AG04449 (cell line): ENCODE measurements at regions not wholly inside any gene's neighbourhood (a gene's known extent, or its start where the extent isn't known, plus 50 kb on each side); places are given as distances from the start of the nearest gene placed in this dataset.

Experiments used
- CTCF ChIA-PET: fragments of 350-600 bp; formaldehyde crosslinking; extraction: SDS; loops from one replicate; lab custom pipeline; 2021; ENCODE audit warnings: antibody characterized with exemption; lab: Yijun Ruan, JAX
- POLR2A ChIA-PET: fragments of 400-600, 350-600 bp; formaldehyde crosslinking; extraction: SDS; loops from one replicate; lab custom pipeline; 2020; ENCODE audit warnings: antibody characterized with exemption, inconsistent platforms; lab: Yijun Ruan, JAX
- DNase-seq: peaks from one replicate; pipeline ENCODE4 v3.0.0-alpha.2; 2010; ENCODE audit warnings: low read depth, low spot score
- H3K4me3 ChIP-seq: 2 replicates; pipeline ENCODE4 v1.5.1; 2011; ENCODE audit warnings: low read depth, mild to moderate bottlenecking, control low read depth, low read length
- CTCF ChIP-seq: IDR thresholded peaks from one replicate; pipeline ENCODE4 v1.5.1; 2011; ENCODE audit warnings: mild to moderate bottlenecking, moderate library complexity, low read length, control low read depth, inconsistent platforms; ENCODE audit not compliant: insufficient read depth; ENCODE audit errors: missing control alignments

GRCh38 chr2:67567886-67568285 is 170.8 kb downstream of the ETAA1 start:
- CTCF ChIA-PET, result no interaction called here
- no peak for TF ChIP-seq CTCF
- POLR2A ChIA-PET, result no interaction called here

GRCh38 chr2:67570611-67571010 is 173.5 kb downstream of the ETAA1 start:
- TF ChIP-seq CTCF, result no peak
- no peak for DNase-seq
- no peak overlapping the region for H3K4me3 ChIP-seq
- POLR2A ChIA-PET, result no interaction called here
- CTCF ChIA-PET, result no interaction called here

More at GRCh38 chr2:67567886-67568285, 170.8 kb downstream of the ETAA1 start:
- no peak for DNase-seq
- no peak overlapping the region for H3K4me3 ChIP-seq

- DNase-seq, result no peak
- ChIA-PET CTCF (no interaction called here), POLR2A (no interaction called here)
These were observed 174.9 kb downstream of the ETAA1 start for GRCh38 chr2:67571785-67572718.

GRCh38 chr2:67572721-67573435 is 175.7 kb downstream of the ETAA1 start:
- CTCF ChIA-PET, result no interaction called here
- H3K4me3 ChIP-seq, result no peak overlapping the region
- DNase-seq, result no peak
- no peak for TF ChIP-seq CTCF
- POLR2A ChIA-PET, result no interaction called here

More at GRCh38 chr2:67571785-67572718, 174.9 kb downstream of the ETAA1 start:
- H3K4me3 ChIP-seq, result no peak overlapping the region
- TF ChIP-seq CTCF, result no peak

GRCh38 chr2:67574230-67574629 is 177.1 kb downstream of the ETAA1 start:
- ChIA-PET CTCF (interaction anchor here (1.4 kb wide), 1 partner anchor 458 kb away, joined by 3 read pairs; no protein-coding TSS in a partner anchor), POLR2A (no interaction called here)
- DNase-seq, result no peak
- TF ChIP-seq CTCF, result no peak
- H3K4me3 ChIP-seq, result no peak overlapping the region

- ChIA-PET POLR2A (no interaction called here), CTCF (no interaction called here)
- H3K4me3 ChIP-seq, result no peak overlapping the region
- no peak for DNase-seq
- TF ChIP-seq CTCF, result no peak
These were observed 179.1 kb downstream of the ETAA1 start for GRCh38 chr2:67576226-67576625.
